ENCODE measurements at regions not wholly inside any gene's neighbourhood (a gene's known extent, or its start where the extent isn't known, plus 50 kb on each side); places are given as distances from the start of the nearest gene placed in this dataset.

GRCh38 chr3:189496375-189497138 lies 134.6 kb upstream of the TP63 start:
- H2AFZ ChIP-seq (ENCODE audit: low read depth, low read length), result no peak overlapping the region
- H3K27me3 ChIP-seq (ENCODE audit: control insufficient read depth in 2 of 2, insufficient read depth in 2 of 2, low read length in 2 of 2), result no peaks in the 10 kb centered on the region
- intact Hi-C loops (cut with micrococcal nuclease), result no loop called here
- no peak for FAIRE-seq
- H3K9me3 ChIP-seq (replicated peaks; ENCODE audit: control insufficient read depth, insufficient read depth, low read depth, low read length), result no peaks in the 10 kb centered on the region; the same call in 1 of the 2 replicates
- no TSS peak for BruUV-seq (replicated peaks)
- no peak overlapping the region for H3K4me2 ChIP-seq (ENCODE audit: insufficient read depth, low read length)
- in situ Hi-C loops (cut with MboI), result no loop called here
- ATAC-seq, result no peak
- no peak overlapping the region for H3K4me3 ChIP-seq
- POLR2A ChIA-PET, result no interaction called here
- CTCF ChIA-PET (ENCODE audit: low intra/inter-chr PET ratio), result no interaction called here
- H3K36me3 ChIP-seq (ENCODE audit: control insufficient read depth, insufficient read depth, low read length), result no peaks in the 10 kb centered on the region
- no peaks in the 10 kb centered on the region for H3K9me1 ChIP-seq (ENCODE audit: control insufficient read depth, insufficient read depth, low read length)
- no peak for TF ChIP-seq ZBTB33 (CRISPR knock-in tag; IDR thresholded peaks at IDR 0.05)
- TF ChIP-seq TEAD4 (IDR thresholded peaks at IDR 0.05; ENCODE audit: low read length), result no peak
- no peak for TF ChIP-seq TEAD4 (CRISPR knock-in tag; IDR thresholded peaks at IDR 0.05; ENCODE audit: borderline replicate concordance)
- no peak for TF ChIP-seq HDAC1 (IDR thresholded peaks at IDR 0.05)
- TF ChIP-seq ZZZ3 (IDR thresholded peaks at IDR 0.05), result no peak
- TF ChIP-seq PURB (CRISPR knock-in tag; IDR thresholded peaks at IDR 0.05; ENCODE audit: low read depth), result no peak
- TF ChIP-seq CREB1 (IDR thresholded peaks at IDR 0.05), result no peak
- TF ChIP-seq CREB1 (CRISPR knock-in tag; IDR thresholded peaks at IDR 0.05), result no peak
- TF ChIP-seq ZC3H4 (CRISPR knock-in tag; IDR thresholded peaks at IDR 0.05; ENCODE audit: borderline replicate concordance), result no peak
- no peak for TF ChIP-seq ZNF24 (IDR thresholded peaks at IDR 0.05)
- no peak for TF ChIP-seq NFE2 (IDR thresholded peaks at IDR 0.05; ENCODE audit: low read depth)
- no peak for TF ChIP-seq NBN (IDR thresholded peaks at IDR 0.05; ENCODE audit: low read depth)
- no peak for TF ChIP-seq ZNF589 (CRISPR knock-in tag; IDR thresholded peaks at IDR 0.05; ENCODE audit: low read depth)
- no peak for TF ChIP-seq SETDB1 (IDR thresholded peaks at IDR 0.05; ENCODE audit: low read length)
- TF ChIP-seq RREB1 (CRISPR knock-in tag; IDR thresholded peaks at IDR 0.05), result no peak
- no peak for TF ChIP-seq ZNF23 (CRISPR knock-in tag; IDR thresholded peaks at IDR 0.05)
- no peak for TF ChIP-seq PRMT5 (CRISPR knock-in tag; IDR thresholded peaks at IDR 0.05)
- H3K9ac ChIP-seq (ENCODE audit: insufficient read depth in 1 of 2, low read depth in 2 of 2, low read length in 2 of 2), result no peak overlapping the region
- H3K27ac ChIP-seq (ENCODE audit: extremely low read depth, low read depth, low read length), result no peak overlapping the region
- WGBS (ENCODE audit: insufficient coverage, low coverage, missing lambda C conversion rate), result 2% methylated on average over 6 of the region's 6 CpGs
- DNase-seq (ENCODE audit: extremely low read depth in 1 of 4, low spot score in 3 of 4), result no peak
- H3K4me1 ChIP-seq (replicated peaks in 1 of 2; ENCODE audit: control insufficient read depth in 2 of 2, insufficient read depth in 2 of 2, low read length in 2 of 2), result no peaks in the 10 kb centered on the region
- H4K20me1 ChIP-seq (replicated peaks; ENCODE audit: control insufficient read depth, insufficient read depth, low read length), result no peaks in the 10 kb centered on the region
- no peaks in the 10 kb centered on the region for H3K79me2 ChIP-seq (ENCODE audit: control insufficient read depth, insufficient read depth, low read length)

All from K562 (cell line).